ENCODE measurements at regions not wholly inside any gene's neighbourhood (a gene's known extent, or its start where the extent isn't known, plus 50 kb on each side); places are given as distances from the start of the nearest gene placed in this dataset.
A peak's percentile ranks its signal among the peaks of the same experiment; 100 is the strongest.

DNA sequence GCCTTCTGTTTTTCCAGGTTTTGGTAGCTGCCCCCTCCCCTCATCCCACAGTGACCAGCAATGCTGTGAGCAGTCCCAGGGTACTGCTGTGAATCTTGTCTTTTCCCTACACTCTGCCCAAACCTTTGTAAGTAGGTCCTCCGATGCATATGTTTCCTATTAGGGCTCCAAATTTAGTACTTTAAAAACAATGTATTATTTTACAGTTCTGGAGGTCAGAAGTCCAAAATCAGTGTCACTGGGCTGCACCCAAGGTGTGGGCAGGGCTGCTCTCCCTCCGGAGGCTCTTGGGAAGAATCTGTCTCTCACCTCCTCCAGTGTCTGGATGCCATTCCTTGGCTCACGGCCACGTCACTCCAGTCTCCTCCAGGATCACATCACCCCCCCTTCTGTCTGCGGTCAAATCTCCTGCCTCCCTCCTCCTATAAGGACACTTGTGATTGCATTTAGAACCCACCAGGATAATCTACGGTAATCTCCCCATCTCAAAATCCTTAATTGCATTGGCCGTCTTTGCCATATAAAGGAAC lies 208.5 kb downstream of the SH3BP4 start:
- H3K4me2 ChIP-seq, result no peak overlapping the region
- no peak for TF ChIP-seq Cebpa-rat (IDR thresholded peaks at IDR 0.05)
- no peak overlapping the region for H3K27ac ChIP-seq

GRCh38 chr2:235161565-235161964 lies 209.7 kb downstream of the SH3BP4 start:
- H3K27me3 ChIP-seq, result no peaks in the 10 kb centered on the region
- peak overlapping the region in 1 of 11 experiments; percentile 17; a peak in 1 of 22 replicates for H3K4me2 ChIP-seq
- H3K36me3 ChIP-seq, result no peaks in the 10 kb centered on the region
- H4K20me1 ChIP-seq, result no peaks in the 10 kb centered on the region
- H3K27ac ChIP-seq, result no peak overlapping the region
- H3K9me3 ChIP-seq (replicated peaks in 1 of 11), result peaks cover 0 to 23% (median 14%) of the 10 kb centered on the region in 11 experiments; a peak in 15 of 22 replicates
- H3K9ac ChIP-seq, result no peak overlapping the region
- peaks cover 0 to 9% (median 0%) of the 10 kb centered on the region in 10 experiments; a peak in 6 of 20 replicates for H3K4me1 ChIP-seq
- no peak overlapping the region for H3K4me3 ChIP-seq
- TF ChIP-seq Cebpa-rat (IDR thresholded peaks at IDR 0.05), result no peak

More for the DNA sequence above, 208.5 kb downstream of the SH3BP4 start:
- H3K27me3 ChIP-seq, result no peaks in the 10 kb centered on the region
- H3K4me1 ChIP-seq, result peaks cover 0 to 9% (median 0%) of the 10 kb centered on the region in 10 experiments; a peak in 6 of 20 replicates
- no peaks in the 10 kb centered on the region for H3K36me3 ChIP-seq
- no peak overlapping the region for H3K9ac ChIP-seq
- H3K9me3 ChIP-seq (replicated peaks in 1 of 11), result peaks cover 0 to 23% (median 14%) of the 10 kb centered on the region in 11 experiments; a peak in 15 of 22 replicates
- no peak overlapping the region for H3K4me3 ChIP-seq
- H4K20me1 ChIP-seq, result no peaks in the 10 kb centered on the region

DNA sequence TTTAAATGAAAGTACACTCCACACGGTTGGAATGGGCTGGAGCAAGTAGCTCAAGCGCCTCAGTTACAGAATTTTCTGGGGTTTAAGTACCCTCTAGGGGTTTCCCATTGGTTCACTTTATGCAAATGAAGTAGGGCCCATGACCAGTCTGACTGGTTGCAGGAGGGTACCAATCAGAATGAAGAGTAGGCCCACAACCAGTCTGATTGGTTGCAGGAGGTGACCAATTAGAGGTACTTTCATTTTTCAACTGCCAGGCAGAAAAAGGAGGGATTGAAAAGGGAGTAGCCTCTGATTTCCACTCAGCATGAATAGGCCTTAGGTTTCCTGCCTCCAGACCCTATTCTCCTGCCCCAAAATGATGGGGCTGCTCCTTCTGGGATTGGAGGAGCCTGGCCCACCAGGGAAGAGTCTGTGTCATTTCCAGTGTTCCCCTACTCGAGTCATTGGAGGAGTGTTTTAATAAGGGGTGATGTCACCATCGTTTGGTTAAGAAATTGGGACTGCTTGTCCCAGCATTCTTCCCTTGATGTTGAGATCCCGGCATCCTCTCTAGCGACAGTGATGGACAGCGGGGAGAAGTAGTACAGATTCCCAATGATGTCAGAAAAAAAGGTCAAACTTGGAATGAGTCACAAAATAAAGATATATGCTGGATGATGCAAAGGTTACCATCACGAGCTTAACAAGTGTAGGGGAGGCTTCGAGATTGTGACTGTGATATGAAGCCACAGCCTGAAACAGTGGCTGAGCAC lies 210.4 kb downstream of the SH3BP4 start:
- no peak overlapping the region for H3K9ac ChIP-seq

GRCh38 chr2:235162837-235163197 lies 211.0 kb downstream of the SH3BP4 start:
- Histone ChIP-seq H3K9ac (no peak overlapping the region), H3K4me2 (no peak overlapping the region), H3K27ac (no peak overlapping the region), H3K27me3 (no peaks in the 10 kb centered on the region), H3K4me3 (no peak overlapping the region), H4K20me1 (no peaks in the 10 kb centered on the region), H3K9me3 (replicated peaks in 1 of 11) (peaks cover 0 to 23% (median 14%) of the 10 kb centered on the region in 11 experiments; a peak in 15 of 22 replicates), H3K4me1 (peaks cover 0 to 9% (median 0%) of the 10 kb centered on the region in 10 experiments; a peak in 6 of 20 replicates), H3K36me3 (no peaks in the 10 kb centered on the region)
- TF ChIP-seq Cebpa-rat (IDR thresholded peaks at IDR 0.05), result no peak

More for the DNA sequence above, 210.4 kb downstream of the SH3BP4 start:
- no peaks in the 10 kb centered on the region for H4K20me1 ChIP-seq
- H3K36me3 ChIP-seq, result no peaks in the 10 kb centered on the region
- no peaks in the 10 kb centered on the region for H3K27me3 ChIP-seq
- no peak overlapping the region for H3K27ac ChIP-seq
- H3K9me3 ChIP-seq (replicated peaks in 1 of 11), result peaks cover 0 to 23% (median 14%) of the 10 kb centered on the region in 11 experiments; a peak in 15 of 22 replicates
- H3K4me2 ChIP-seq, result no peak overlapping the region
- H3K4me1 ChIP-seq, result peaks cover 0 to 9% (median 0%) of the 10 kb centered on the region in 10 experiments; a peak in 6 of 20 replicates
- TF ChIP-seq Cebpa-rat (IDR thresholded peaks at IDR 0.05), result no peak
- H3K4me3 ChIP-seq, result no peak overlapping the region

DNA sequence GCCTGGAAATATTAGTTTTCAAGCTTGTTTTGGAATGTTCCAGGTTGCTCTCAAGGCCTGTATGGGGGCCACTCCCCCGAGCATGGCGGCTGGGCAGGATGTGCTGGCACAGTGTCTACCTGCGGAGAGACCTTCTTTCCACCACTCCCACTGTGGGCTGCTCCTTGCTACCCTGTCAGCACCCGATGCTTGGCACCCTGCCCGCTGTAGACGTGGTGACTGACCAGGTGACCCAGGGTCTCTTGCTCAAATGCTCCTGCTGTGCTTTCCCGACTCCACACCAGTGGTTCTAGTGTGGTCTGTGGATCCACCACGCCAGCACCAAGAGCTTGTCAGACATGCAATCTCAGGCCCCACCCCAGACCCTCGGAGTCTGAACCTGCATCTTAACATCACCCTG lies 213.3 kb downstream of the SH3BP4 start:
- Histone ChIP-seq H4K20me1 (no peaks in the 10 kb centered on the region), H3K4me1 (peaks cover 8 to 32% (median 20%) of the 10 kb centered on the region in 10 experiments), H3K36me3 (no peaks in the 10 kb centered on the region), H3K4me2 (no peak overlapping the region), H3K27ac (no peak overlapping the region), H3K27me3 (no peaks in the 10 kb centered on the region), H3K4me3 (no peak overlapping the region), H3K9me3 (replicated peaks in 1 of 11) (peaks cover 0 to 23% (median 14%) of the 10 kb centered on the region in 11 experiments; a peak in 15 of 22 replicates), H3K9ac (no peak overlapping the region)
- no peak for TF ChIP-seq Cebpa-rat (IDR thresholded peaks at IDR 0.05)

DNA sequence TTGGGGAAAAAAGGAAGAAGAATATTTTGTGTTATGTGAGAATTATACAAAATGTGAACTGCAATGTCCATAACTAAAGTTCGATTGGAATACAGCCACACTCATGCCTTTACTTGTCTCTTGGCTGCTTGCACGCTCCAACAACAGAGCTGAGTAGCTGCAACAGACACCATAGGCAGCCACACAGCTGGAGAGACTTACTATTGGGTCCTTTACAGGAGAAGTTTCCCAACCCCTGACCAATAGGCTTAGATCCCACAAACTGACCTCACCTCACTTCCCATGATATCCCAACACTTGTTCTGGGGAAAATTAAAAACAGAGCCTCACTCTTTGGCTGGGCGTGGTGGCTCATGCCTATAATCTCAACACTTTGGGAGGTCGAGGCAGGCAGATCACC lies 213.8 kb downstream of the SH3BP4 start:
- H3K4me1 ChIP-seq, result peaks cover 13 to 37% (median 25%) of the 10 kb centered on the region in 10 experiments
- no peaks in the 10 kb centered on the region for H3K36me3 ChIP-seq
- H3K9ac ChIP-seq, result no peak overlapping the region
- H3K27ac ChIP-seq, result no peak overlapping the region
- no peak overlapping the region for H3K4me3 ChIP-seq
- H3K27me3 ChIP-seq, result no peaks in the 10 kb centered on the region
- H3K4me2 ChIP-seq, result no peak overlapping the region
- peaks cover 0 to 23% (median 14%) of the 10 kb centered on the region in 11 experiments; a peak in 15 of 22 replicates for H3K9me3 ChIP-seq (replicated peaks in 1 of 11)
- no peaks in the 10 kb centered on the region for H4K20me1 ChIP-seq
- no peak for TF ChIP-seq Cebpa-rat (IDR thresholded peaks at IDR 0.05)

- Histone ChIP-seq H3K9ac (no peak overlapping the region), H3K36me3 (no peaks in the 10 kb centered on the region), H3K27ac (peak overlapping the region in 3 of 11 experiments; percentile 27 to 87 (median 86); a peak in 4 of 22 replicates), H3K4me2 (peak overlapping the region in 8 of 11 experiments; percentile 26 to 94 (median 83); a peak in 14 of 22 replicates), H3K9me3 (replicated peaks in 1 of 11) (peaks cover 0 to 11% (median 4%) of the 10 kb centered on the region in 11 experiments; a peak in 5 of 22 replicates), H4K20me1 (no peaks in the 10 kb centered on the region), H3K4me1 (peaks cover 32 to 61% (median 46%) of the 10 kb centered on the region in 10 experiments), H3K4me3 (no peak overlapping the region), H3K27me3 (no peaks in the 10 kb centered on the region)
- no peak for TF ChIP-seq Cebpa-rat (IDR thresholded peaks at IDR 0.05)
These were observed 216.6 kb downstream of the SH3BP4 start for GRCh38 chr2:235168174-235168979.

DNA sequence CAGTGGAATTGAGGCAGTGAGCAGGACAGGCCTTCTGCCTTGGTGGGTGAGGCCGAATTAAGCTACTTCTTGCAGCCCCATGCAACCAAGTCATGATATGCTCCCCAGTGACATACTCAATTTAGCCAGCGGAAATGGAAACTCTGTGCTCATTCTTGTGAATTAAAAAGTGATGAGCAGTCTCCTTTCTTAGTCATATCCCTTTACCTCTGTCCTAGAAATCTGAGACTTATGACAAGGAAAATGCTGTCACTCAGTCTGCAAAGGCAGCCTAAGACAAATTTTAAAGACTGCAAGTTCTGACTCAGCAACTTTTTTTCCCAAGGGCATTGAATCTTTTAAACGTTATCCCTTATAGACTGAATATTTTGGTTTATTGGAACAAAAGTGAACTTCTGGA lies 218.2 kb downstream of the SH3BP4 start:
- TF ChIP-seq Cebpa-rat (IDR thresholded peaks at IDR 0.05), result peak in 1 of 11 experiments; percentile 56; a peak in 1 of 22 replicates
- Histone ChIP-seq H3K4me1 (peaks cover 32 to 52% (median 46%) of the 10 kb centered on the region in 10 experiments), H3K9me3 (replicated peaks in 1 of 11) (peaks cover 0 to 10% (median 4%) of the 10 kb centered on the region in 11 experiments; a peak in 4 of 22 replicates), H3K27me3 (no peaks in the 10 kb centered on the region), H4K20me1 (no peaks in the 10 kb centered on the region), H3K4me2 (peak overlapping the region; percentile 71 to 94 (median 82)), H3K27ac (peak overlapping the region in 9 of 11 experiments; percentile 13 to 89 (median 58); a peak in 16 of 22 replicates), H3K4me3 (peak overlapping the region in 3 of 10 experiments; percentile 28 to 44 (median 28); a peak in 3 of 20 replicates), H3K36me3 (no peaks in the 10 kb centered on the region), H3K9ac (peak overlapping the region in 6 of 11 experiments; percentile 5 to 81 (median 62); a peak in 10 of 22 replicates)
